GM20431 (cell line): ENCODE measurements at regions not wholly inside any gene's neighbourhood (a gene's known extent, or its start where the extent isn't known, plus 50 kb on each side); places are given as distances from the start of the nearest gene placed in this dataset.
"Not testable (repeated sequence)": the region's sequence is repeated elsewhere in the genome, so short reads cannot be mapped to it uniquely, and the experiment has no call there.

Experiments used
- in situ Hi-C: fragments of 300-500 bp; cut with MseI, MboI; formaldehyde crosslinking; loops from one replicate; pipeline ENCODE4 v1.15.0; 2020; ENCODE audit warnings: low sequenced_read_pairs; ENCODE audit not compliant: unreplicated experiment

DNA sequence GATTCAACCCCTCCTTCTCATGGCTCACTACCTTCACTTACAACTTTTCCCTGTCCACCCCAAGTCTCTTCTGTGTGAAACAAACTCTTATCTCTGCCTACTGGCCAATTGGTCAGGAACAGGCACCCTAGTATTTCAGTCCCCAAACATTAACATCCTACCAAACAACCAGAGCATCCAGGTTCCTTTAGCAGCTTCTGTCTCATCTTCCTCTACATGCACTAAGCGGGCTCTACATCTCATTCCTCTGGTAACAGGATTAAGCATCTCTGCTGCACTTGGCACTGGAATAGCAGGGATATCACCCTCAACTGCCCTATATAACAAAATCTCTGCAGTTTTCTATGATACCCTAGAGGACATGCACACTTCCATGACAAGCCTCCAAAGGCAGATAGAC is 116.2 kb downstream of the JRKL start:
- in situ Hi-C loops, result no loop called here

DNA sequence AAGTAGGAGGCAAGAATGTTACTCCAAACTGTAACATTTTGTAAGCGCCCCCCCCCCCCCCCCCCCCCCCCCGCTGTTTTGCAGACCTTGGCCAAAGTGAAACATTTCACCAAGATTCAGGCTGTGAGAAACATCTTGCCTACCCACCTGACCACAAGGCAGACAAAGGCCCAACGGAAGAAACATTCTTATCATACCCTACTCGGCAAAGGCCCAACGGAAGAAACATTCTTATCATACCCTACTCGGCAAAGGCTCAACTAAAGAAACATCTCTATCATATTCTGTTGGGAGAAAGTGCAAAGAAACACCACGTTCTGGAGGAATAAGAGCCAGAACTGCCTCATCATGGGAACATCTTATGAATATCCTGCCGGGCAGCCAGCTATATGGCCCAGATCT is 117.1 kb downstream of the JRKL start:
- in situ Hi-C loops, result no loop called here

DNA sequence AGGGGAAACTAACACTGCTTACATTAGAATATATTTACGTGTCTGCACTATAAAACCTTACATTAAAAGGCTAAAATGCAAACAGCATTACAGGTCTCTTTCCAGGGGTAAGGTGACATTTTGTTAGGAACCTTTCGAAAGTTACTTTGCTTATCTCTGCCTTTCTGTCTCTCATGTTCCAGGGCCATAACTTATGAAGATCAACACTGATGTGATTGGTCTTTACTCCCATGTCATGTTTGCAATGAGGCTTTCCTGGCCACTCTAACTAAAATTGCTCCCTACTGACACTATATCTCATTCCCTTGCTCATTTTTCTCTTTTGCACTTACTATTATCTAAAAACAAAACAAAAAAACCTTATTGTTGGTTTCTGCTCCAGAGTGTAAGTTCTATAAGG is 119.0 kb downstream of the JRKL start:
- in situ Hi-C loops, result no loop called here

DNA sequence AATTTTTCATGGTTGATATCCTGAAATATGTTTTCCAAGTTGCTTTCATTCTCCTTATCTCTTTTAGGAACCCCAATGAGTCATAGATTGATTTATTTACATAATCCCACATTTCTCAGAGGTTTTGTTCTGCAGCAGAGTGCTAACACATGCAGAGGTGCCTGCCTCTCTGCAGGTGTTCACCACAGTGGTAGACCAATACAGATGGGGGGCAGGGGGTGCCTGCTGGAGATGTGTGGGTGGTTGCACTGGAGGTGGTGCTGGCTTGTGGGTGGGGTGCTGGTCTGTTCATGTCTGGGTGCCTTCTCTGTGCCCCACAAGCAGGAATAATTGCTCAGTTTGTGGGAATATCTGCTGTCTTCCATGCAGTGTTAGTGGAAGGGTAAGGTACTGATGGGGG is 131.1 kb downstream of the JRKL start:
- in situ Hi-C loops, result no loop called here

DNA sequence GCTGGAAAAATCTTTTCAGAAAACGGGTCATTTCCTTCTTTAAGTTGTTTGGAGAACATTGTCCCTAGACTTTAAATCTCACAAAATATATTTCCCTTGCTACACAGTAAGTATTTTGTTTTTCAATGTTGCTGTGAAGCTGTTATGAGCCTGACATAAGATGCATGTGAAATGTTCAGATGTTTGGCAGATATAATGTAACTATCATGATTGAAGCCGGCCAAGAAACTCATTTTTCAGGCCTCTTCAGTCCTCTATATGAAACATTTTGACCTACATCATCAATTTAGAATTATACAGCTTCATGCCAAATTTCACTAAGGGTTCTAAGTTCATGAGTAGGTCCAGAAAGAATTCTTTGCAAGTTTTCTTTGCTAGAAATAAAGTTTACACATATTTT is 133.8 kb downstream of the JRKL start:
- in situ Hi-C loops, result no loop called here

DNA sequence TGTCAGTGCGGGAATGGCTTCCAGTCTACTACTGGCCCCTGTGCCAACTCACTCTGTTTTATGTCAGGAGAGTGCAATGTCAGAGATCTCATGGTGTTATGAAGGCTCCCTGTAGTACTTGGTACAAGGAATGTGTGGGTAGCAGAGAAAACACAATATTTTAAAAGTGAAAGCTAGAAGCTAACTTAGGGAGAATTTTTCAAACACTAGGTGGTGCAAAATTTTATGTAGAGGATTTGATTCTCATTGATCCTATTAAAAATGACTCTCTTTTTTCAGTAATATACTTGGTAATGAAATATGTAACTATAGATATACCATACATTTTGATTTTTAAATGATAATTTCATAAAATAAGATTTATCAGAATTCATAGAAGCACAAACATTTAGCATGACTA is 134.7 kb downstream of the JRKL start:
- in situ Hi-C loops, result no loop called here

DNA sequence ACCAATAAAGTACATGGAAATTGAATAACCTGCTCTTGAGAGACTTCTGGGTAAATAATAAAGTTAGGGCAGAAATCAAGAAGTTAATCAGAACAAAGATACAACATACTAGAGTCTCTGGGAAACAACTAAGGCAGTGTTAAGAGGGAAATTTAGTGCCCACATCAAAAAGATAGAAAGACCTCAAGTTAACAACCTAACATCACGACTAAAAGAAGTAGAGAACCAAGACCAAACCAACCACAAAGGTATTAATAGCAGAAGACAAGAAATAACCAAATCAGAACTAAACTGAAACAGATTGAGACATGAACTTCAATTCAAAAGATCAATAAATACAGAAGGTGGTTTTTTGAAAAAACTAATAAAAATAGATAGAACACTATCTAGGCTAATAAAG is 140.7 kb downstream of the JRKL start:
- in situ Hi-C loops, result no loop called here

DNA sequence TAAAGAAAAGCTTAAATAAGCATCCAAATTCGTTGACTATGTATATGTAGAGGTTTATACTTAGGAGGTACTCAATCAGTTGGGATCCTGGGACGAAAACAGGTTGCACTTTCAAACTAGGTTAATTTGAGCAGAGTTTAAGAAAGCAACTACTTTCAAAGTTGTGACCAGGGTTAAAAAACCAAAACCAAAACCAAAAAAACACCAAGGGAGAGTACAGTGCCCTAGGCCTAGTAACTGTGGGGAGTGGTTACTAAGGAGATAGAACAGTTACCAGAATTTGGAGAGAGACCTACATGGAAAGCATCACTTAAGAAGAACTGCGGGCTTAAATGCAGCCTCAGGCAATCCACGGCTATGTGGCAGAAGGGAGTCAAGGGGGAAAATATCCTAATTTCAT is 148.3 kb downstream of the JRKL start:
- in situ Hi-C loops, result no loop called here

DNA sequence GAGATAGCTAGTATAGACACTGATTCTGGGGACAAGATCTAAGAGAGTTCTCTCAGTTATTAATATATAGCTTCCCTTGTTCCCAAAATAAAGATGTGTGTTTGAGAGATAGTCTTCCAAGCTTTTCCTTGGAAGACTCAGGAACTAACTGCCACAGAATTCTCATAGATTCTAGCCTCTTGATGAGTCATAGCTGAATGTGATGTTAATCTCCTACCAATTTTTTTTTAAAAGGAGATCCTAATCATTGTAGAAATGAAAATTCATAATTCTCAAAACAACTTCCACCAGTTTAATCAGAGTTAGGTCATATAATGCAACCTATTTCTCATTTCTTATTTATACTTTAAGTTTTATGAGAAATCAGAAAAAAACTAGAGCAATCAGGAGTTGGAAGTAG is 148.8 kb downstream of the JRKL start:
- in situ Hi-C loops, result no loop called here

DNA sequence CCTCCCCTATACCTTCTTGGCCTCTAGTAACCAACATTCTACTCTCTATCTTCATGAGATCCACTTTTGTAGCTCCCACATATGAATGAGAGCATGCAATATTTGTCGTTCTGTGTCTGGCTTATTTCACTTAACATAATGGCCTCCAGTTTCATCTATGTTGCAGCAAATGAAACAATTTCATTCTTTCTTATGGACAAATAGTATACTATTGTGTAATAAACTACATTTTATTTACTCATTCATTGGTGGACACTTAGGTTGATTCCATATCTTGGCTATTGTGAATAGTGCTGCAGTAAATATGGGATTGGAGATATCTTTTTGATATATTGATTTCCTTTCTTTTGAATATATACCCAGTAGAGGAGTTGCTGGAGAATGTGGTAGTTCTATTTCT is 151.1 kb downstream of the JRKL start:
- in situ Hi-C loops, result no loop called here

DNA sequence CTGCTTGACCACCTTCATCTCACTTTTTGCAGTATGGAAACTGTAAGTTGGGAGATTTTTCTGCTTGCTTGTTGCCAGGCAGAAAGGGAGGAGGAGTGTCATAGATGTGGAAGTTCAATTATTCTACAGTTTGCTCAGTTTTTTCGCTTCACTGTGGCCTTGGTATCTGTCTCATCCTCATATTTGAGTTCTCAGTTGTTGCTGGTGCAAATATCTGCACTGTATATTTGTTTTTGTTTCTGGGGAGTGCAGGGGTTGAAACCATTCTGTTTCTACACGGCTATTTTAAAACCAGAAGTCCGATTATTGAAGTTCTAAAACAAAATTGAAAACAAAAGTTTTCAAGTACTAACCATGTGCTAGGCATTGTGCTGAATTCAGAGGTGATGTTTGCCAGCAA is 153.4 kb downstream of the JRKL start:
- in situ Hi-C loops, result no loop called here

DNA sequence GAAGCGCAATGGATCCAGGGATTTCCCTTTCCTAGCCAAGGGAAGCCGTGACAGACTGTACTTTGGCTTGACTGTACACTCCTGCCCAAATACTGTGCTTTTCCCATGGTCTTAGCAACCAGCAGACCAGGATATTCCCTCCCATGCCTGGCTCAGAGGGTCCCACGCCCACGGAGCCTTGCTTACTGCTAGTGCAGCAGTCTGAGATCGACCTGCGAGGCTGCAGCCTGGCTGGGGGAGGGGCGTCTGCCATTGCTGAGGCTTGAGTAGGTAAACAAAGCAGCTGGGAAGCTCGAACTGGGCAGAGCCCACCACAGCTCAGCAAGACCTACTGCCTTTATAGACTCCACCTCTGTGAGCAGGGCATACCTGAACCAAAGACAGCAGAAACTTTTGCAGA is 155.4 kb downstream of the JRKL start:
- in situ Hi-C loops, result not testable (repeated sequence)

DNA sequence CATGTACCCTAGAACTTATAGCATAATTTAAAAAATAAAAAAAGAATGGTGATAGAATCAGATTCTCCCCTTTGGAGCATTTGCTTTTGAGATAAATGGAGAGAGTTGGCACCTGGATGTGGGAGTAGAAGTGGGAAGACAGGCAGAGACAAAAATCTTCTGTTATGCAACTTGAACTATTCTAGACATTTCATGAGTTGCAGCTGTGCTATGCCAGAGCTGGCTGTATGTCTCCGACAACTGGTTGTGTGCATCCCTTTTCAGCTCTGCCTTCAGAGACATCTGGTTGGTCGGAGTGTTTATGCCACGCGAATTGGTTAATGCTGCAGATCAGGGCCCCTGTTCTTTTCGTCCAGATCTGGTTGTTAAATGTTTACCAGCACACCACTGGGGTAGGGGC is 161.3 kb downstream of the JRKL start:
- in situ Hi-C loops, result no loop called here

DNA sequence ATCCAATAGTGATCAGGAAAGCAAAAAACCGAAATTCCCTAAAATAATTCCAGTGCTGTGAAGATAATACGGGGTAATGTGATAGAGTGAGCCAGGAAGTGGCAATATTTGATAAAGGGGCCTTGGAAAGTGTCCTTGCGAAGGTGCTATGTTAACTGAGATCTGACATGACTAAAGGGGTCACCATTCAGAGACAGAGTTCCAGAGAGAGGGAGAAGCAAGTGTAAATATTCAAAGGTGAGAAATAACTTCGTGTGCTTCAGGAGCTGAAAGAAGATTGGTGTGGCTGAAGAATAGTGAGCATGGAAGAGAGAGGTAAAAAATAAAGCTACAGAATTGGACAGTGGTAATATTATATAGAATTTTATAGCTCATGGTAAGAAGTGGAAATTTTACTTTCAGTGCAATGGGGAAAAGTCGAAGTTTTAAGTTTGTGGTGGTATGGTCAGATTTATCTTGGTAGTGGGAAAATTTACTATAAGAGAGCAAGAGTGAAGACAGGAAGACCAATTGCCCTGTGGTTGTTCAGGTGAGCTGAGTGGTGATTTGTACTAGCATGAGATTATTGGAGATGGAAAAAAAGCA is 164.5 kb downstream of the JRKL start:
- in situ Hi-C loops, result no loop called here

DNA sequence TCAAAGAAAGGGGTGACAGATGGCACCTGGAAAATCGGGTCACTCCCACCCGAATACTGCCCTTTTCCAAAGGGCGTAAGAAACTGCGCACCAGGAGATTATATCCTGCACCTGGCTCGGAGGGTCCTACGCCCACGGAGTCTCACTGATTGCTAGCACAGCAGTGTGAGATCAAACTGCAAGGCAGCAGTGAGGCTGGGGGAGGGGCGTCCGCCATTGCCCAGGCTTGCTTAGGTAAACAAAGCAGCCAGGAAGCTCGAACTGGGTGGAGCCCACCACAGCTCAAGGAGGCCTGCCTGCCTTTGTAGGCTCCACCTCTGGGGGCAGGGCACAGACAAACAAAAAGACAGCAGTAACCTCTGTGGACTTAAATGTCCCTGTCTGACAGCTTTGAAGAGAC is 166.0 kb downstream of the JRKL start:
- in situ Hi-C loops, result not testable (repeated sequence)

DNA sequence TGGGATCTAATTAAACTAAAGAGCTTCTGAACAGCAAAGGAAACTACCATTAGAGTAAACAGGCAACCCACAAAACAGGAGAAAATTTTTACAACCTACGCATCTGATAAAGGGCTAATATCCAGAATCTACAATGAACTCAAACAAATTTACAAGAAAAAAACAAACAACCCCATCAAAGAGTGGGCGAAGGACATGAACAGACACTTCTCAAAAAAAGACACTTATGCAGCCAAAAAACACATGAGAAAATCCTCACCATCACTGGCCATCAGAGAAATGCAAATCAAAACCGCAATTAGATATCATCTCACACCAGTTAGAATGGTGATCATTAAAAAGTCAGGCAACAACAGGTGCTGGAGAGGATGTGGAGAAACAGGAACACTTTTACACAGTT is 170.9 kb downstream of the JRKL start:
- in situ Hi-C loops, result not testable (repeated sequence)

DNA sequence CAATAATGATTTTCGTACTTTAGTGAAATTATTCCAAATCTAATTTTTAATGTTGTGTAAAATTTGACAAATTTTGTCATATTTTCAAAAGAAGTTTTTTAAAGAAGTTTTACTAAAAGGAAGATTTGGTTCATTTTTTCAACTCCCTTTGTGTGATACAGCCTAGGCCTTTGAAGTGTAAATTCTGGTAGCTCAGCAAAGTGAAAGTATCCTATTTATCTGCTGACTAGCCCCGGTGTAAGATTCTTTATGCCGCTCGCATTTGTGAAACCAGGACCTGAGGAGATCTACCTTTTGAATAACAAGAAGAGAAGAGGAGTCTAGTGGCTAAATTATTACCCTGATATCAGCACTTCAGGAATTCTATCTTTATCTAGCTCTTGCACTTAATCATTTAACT is 177.4 kb downstream of the JRKL start:
- in situ Hi-C loops, result no loop called here

DNA sequence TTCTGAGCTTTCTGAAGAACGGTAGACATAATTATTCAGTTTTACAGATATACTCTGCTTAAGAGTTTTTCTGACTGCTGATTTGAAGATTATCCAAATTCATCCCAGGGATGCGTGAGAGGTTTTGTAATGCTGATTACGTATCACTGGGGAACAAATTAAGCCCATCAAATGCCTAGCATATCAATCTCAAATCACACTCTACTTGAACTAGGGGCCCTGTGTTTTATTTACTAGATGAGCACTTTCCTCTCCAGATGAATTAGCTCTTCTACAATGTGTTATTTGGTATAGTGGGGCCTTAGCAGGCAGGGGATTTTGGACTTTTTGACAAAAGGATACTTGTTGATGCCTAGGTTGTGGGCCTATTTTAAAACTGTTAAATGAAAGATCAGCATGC is 177.9 kb downstream of the JRKL start:
- in situ Hi-C loops, result no loop called here

DNA sequence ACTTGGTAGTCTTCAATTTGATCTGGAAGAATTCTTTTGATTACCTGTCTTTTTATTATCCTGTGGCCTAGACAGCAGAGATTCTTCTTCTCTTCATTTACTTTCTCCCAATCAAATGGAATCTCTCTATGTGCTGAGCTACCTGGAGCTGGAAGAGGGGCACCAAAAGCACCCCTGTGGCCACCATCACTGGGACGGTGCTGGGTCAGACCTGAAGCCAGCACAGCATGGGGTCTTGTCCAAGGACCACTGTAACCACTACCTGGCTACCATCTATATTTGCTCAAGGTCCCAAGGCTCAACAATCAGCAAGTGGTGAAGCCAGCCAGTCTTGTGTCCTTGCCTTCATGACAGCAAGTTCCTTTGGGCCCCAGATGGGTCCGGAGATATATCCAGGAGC is 186.6 kb downstream of the JRKL start:
- in situ Hi-C loops, result no loop called here

DNA sequence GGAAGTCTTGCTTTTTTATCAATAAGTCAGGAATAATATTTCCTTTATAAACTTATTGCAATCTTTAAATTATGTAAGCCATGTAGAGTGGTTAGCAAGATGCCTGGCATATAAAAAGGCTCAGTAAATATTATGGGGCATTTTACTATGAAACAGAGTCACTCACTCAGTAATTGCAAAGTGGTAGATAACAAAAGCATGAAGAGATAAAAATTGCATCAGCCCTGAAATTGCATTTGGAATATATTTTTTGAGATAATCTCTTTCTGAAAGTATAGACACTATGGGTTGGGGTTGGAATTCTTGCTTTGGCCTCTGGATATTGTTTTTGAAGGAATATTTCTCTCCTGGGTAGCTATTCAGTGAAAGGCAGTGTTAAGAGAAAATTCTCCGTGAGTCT is 188.6 kb downstream of the JRKL start:
- in situ Hi-C loops, result no loop called here

DNA sequence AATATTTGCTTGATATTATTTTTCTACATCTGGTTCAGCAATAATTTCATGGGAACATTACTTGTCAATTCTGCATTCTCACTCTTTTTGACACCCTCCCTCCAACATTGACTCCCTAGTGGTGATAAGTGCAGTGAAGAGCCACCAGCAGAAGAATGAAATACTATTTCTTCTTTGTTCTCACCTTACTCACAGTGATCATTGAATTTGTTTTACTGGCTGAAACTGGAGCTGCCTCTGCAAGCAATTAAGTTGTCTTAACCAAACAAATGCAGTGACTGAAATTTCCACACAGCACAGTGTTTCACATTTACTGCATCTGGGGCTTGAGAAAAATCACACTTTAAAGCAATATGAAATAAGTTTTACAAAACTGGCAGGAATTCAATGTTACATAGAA is 189.8 kb downstream of the JRKL start:
- in situ Hi-C loops, result no loop called here

DNA sequence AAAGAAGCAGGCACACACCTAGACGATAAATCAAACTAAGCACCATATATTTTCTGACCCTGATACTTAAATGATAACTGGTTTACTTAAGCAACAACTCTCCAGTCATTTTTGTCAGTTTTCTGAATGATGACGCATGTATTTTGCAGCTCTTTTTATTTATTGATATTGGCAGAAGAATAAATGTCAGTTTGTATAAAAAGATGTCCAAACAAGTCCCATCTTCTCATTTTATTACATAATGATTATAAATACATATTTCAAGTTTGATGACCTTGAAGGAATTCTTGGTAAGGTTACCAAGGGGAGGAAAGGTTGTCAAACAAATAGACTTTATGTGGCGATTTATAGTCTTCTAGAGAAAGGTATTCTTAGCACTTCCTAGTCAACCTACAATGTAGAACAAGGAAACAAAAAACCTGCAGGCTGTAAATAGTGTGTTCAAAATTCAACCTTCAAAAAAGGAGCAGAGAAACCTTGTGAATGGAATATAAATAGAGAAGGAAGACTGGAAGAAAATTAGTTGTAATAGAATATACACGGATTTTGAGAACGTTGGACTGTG is 190.7 kb downstream of the JRKL start:
- in situ Hi-C loops, result no loop called here
